HUES48 (cell line): ENCODE measurements at regions not wholly inside any gene's neighbourhood (a gene's known extent, or its start where the extent isn't known, plus 50 kb on each side); places are given as distances from the start of the nearest gene placed in this dataset.

Experiments used
- H3K27ac ChIP-seq: one replicate; pipeline ENCODE4 v1.7.0; 2013; ENCODE audit warnings: low read depth, low read length, inconsistent platforms
- H3K27me3 ChIP-seq: 2 replicates; pipeline ENCODE4 v1.6.1; 2013; ENCODE audit warnings: mild to moderate bottlenecking, low read length; ENCODE audit not compliant: control insufficient read depth, insufficient read depth
- H3K36me3 ChIP-seq: 2 replicates; pipeline ENCODE4 v1.6.1; 2013; ENCODE audit warnings: low read length; ENCODE audit not compliant: control insufficient read depth, insufficient read depth
- H3K4me1 ChIP-seq: 2 replicates; pipeline ENCODE4 v1.6.1; 2013; ENCODE audit warnings: mild to moderate bottlenecking, low read length; ENCODE audit not compliant: control insufficient read depth, insufficient read depth
- H3K4me3 ChIP-seq: 2 replicates; pipeline ENCODE4 v1.5.1; 2013; ENCODE audit warnings: mild to moderate bottlenecking, low read depth, low read length
- H3K9ac ChIP-seq: 2 replicates; pipeline ENCODE4 v1.6.1; 2013; ENCODE audit warnings: mild to moderate bottlenecking, low read depth, low read length, moderate library complexity
- H3K9me3 ChIP-seq: 2 replicates; pipeline ENCODE4 v1.6.1; 2013; ENCODE audit warnings: low read length; ENCODE audit not compliant: control insufficient read depth, insufficient read depth

GRCh38 chr6:155954149-155954548 is 498.5 kb upstream of the NOX3 start:
- H3K4me3 ChIP-seq, result no peak overlapping the region
- H3K9me3 ChIP-seq, result no peaks in the 10 kb centered on the region
- H3K27ac ChIP-seq, result no peak overlapping the region
- no peaks in the 10 kb centered on the region for H3K27me3 ChIP-seq
- H3K9ac ChIP-seq, result no peak overlapping the region
- peaks cover 30% of the 10 kb centered on the region for H3K4me1 ChIP-seq
- H3K36me3 ChIP-seq, result no peaks in the 10 kb centered on the region

GRCh38 chr6:155949256-155949655 is 493.6 kb upstream of the NOX3 start:
- no peak overlapping the region for H3K27ac ChIP-seq
- H3K9me3 ChIP-seq, result peaks cover 3% of the 10 kb centered on the region; the same call in 1 of the 2 replicates
- no peak overlapping the region for H3K4me3 ChIP-seq
- H3K9ac ChIP-seq, result no peak overlapping the region
- no peaks in the 10 kb centered on the region for H3K27me3 ChIP-seq
- H3K4me1 ChIP-seq, result no peaks in the 10 kb centered on the region
- H3K36me3 ChIP-seq, result no peaks in the 10 kb centered on the region

- Histone ChIP-seq H3K4me3 (no peak overlapping the region), H3K27ac (no peak overlapping the region), H3K4me1 (no peaks in the 10 kb centered on the region), H3K9ac (no peak overlapping the region), H3K36me3 (no peaks in the 10 kb centered on the region), H3K27me3 (no peaks in the 10 kb centered on the region), H3K9me3 (peaks cover 3% of the 10 kb centered on the region; the same call in 1 of the 2 replicates)
Observed at GRCh38 chr6:155946860-155947259, 491.2 kb upstream of the NOX3 start.

- Histone ChIP-seq H3K27me3 (no peaks in the 10 kb centered on the region), H3K27ac (no peak overlapping the region), H3K9me3 (peaks cover 3% of the 10 kb centered on the region; the same call in 1 of the 2 replicates), H3K36me3 (no peaks in the 10 kb centered on the region), H3K9ac (no peak overlapping the region), H3K4me3 (no peak overlapping the region), H3K4me1 (peaks cover 10% of the 10 kb centered on the region; the same call in 1 of the 2 replicates)
Observed at GRCh38 chr6:155943635-155944034, 488.0 kb upstream of the NOX3 start.

GRCh38 chr6:155939253-155939652 is 483.6 kb upstream of the NOX3 start:
- Histone ChIP-seq H3K9me3 (no peaks in the 10 kb centered on the region), H3K27ac (no peak overlapping the region), H3K4me1 (peaks cover 14% of the 10 kb centered on the region), H3K36me3 (no peaks in the 10 kb centered on the region), H3K27me3 (no peaks in the 10 kb centered on the region), H3K9ac (no peak overlapping the region), H3K4me3 (no peak overlapping the region)

- H3K9ac ChIP-seq, result no peak overlapping the region
- peaks cover 14% of the 10 kb centered on the region for H3K4me1 ChIP-seq
- H3K9me3 ChIP-seq, result no peaks in the 10 kb centered on the region
- no peak overlapping the region for H3K4me3 ChIP-seq
- H3K36me3 ChIP-seq, result no peaks in the 10 kb centered on the region
- H3K27ac ChIP-seq, result no peak overlapping the region
- H3K27me3 ChIP-seq, result no peaks in the 10 kb centered on the region
Observed at GRCh38 chr6:155936551-155936950, 480.9 kb upstream of the NOX3 start.

GRCh38 chr6:155936127-155936526 is 480.5 kb upstream of the NOX3 start:
- Histone ChIP-seq H3K27me3 (no peaks in the 10 kb centered on the region), H3K27ac (no peak overlapping the region), H3K4me1 (peaks cover 14% of the 10 kb centered on the region), H3K36me3 (no peaks in the 10 kb centered on the region), H3K4me3 (no peak overlapping the region), H3K9ac (no peak overlapping the region), H3K9me3 (no peaks in the 10 kb centered on the region)

GRCh38 chr6:155916846-155917624 is 461.4 kb upstream of the NOX3 start:
- Histone ChIP-seq H3K36me3 (no peaks in the 10 kb centered on the region), H3K4me1 (no peaks in the 10 kb centered on the region), H3K9ac (no peak overlapping the region), H3K27ac (no peak overlapping the region), H3K4me3 (no peak overlapping the region), H3K9me3 (no peaks in the 10 kb centered on the region), H3K27me3 (no peaks in the 10 kb centered on the region)

- Histone ChIP-seq H3K36me3 (no peaks in the 10 kb centered on the region), H3K9me3 (no peaks in the 10 kb centered on the region), H3K4me3 (no peak overlapping the region), H3K4me1 (no peaks in the 10 kb centered on the region), H3K9ac (no peak overlapping the region), H3K27me3 (no peaks in the 10 kb centered on the region), H3K27ac (no peak overlapping the region)
Observed at GRCh38 chr6:155915651-155916050, 460.0 kb upstream of the NOX3 start.

- Histone ChIP-seq H3K4me3 (no peak overlapping the region), H3K4me1 (peaks cover 3% of the 10 kb centered on the region; the same call in 1 of the 2 replicates), H3K9me3 (no peaks in the 10 kb centered on the region), H3K9ac (no peak overlapping the region), H3K27me3 (no peaks in the 10 kb centered on the region), H3K27ac (no peak overlapping the region), H3K36me3 (no peaks in the 10 kb centered on the region)
Observed at GRCh38 chr6:155913816-155914215, 458.2 kb upstream of the NOX3 start.

- Histone ChIP-seq H3K9ac (no peak overlapping the region), H3K36me3 (no peaks in the 10 kb centered on the region), H3K27me3 (no peaks in the 10 kb centered on the region), H3K9me3 (no peaks in the 10 kb centered on the region), H3K4me1 (peaks cover 3% of the 10 kb centered on the region; the same call in 1 of the 2 replicates), H3K27ac (no peak overlapping the region), H3K4me3 (no peak overlapping the region; the same call in 1 of the 2 replicates)
Observed at GRCh38 chr6:155909710-155910109, 454.1 kb upstream of the NOX3 start.
